C4-2B (cell line): ENCODE measurements at regions not wholly inside any gene's neighbourhood (a gene's known extent, or its start where the extent isn't known, plus 50 kb on each side); places are given as distances from the start of the nearest gene placed in this dataset.

Source experiments
- CTCF ChIP-seq: fragments of 450-650 bp; conservative IDR thresholded peaks from 2 replicates; pipeline ENCODE4 v1.5.1; 2017; ENCODE audit warnings: mild to moderate bottlenecking
- ZFX ChIP-seq: fragments of 450-650 bp; IDR thresholded peaks from 2 replicates; pipeline ENCODE4 v1.6.1; 2017

GRCh38 chr2:145815933-145816332 is 1296.0 kb upstream of the ZEB2 start:
- no peak for TF ChIP-seq ZFX
- no peak for TF ChIP-seq CTCF
